ENCODE measurements at regions not wholly inside any gene's neighbourhood (a gene's known extent, or its start where the extent isn't known, plus 50 kb on each side); places are given as distances from the start of the nearest gene placed in this dataset.

- TF ChIP-seq, protein P1, sequence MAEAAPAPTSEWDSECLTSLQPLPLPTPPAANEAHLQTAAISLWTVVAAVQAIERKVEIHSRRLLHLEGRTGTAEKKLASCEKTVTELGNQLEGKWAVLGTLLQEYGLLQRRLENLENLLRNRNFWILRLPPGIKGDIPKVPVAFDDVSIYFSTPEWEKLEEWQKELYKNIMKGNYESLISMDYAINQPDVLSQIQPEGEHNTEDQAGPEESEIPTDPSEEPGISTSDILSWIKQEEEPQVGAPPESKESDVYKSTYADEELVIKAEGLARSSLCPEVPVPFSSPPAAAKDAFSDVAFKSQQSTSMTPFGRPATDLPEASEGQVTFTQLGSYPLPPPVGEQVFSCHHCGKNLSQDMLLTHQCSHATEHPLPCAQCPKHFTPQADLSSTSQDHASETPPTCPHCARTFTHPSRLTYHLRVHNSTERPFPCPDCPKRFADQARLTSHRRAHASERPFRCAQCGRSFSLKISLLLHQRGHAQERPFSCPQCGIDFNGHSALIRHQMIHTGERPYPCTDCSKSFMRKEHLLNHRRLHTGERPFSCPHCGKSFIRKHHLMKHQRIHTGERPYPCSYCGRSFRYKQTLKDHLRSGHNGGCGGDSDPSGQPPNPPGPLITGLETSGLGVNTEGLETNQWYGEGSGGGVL (tag by site-specific recombination; IDR thresholded peaks at IDR 0.05): no peak
- TF ChIP-seq ZNF114 (tag by site-specific recombination; IDR thresholded peaks at IDR 0.05) (no peak), ZBTB20 (tag by site-specific recombination; IDR thresholded peaks at IDR 0.05) (no peak), ZNF366 (tag by site-specific recombination; conservative IDR thresholded peaks at IDR 0.05) (no peak), BCL11A (tag by site-specific recombination; IDR thresholded peaks at IDR 0.05; ENCODE audit: low read depth) (no peak), ZNF623 (tag by site-specific recombination; IDR thresholded peaks at IDR 0.05) (no peak), FEZF1 (tag by site-specific recombination; IDR thresholded peaks at IDR 0.05) (no peak)
Observed at GRCh38 chr2:182482511-182482910, 55.7 kb upstream of the PDE1A start (continued).

DNA sequence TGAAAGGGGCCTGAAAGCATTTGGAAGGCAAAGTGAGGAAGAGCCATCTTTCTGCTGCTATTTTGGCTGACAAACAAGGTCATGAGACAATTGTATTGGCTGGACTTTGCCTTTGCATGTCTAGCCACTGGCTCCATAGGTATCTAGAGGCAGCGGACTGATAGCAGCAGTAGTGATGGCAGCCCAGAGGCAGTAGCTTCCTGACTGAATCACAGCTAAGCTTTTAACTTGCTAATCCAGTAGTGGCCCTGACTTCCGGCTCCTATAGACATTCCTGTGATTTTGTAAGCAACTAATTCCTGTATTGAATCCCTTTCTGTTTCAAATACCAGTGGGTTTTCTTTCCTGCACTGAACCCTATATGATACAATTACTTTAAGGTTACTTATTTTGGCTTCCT lies 69.8 kb upstream of the PDE1A start:
- ChIA-PET POLR2A (no interaction called here), CTCF (no interaction called here)
- H3K4me3 ChIP-seq (ENCODE audit: low read depth, low read length): no peak overlapping the region
- H3K36me3 ChIP-seq (ENCODE audit: control insufficient read depth in 2 of 2, insufficient read depth in 1 of 2, low read length in 2 of 2): no peaks in the 10 kb centered on the region
- no peaks in the 10 kb centered on the region for H3K4me1 ChIP-seq (ENCODE audit: control insufficient read depth, insufficient read depth, low read length)
- TF ChIP-seq GFI1B (tag by site-specific recombination; IDR thresholded peaks at IDR 0.05) (no peak), ZNF37A (tag by site-specific recombination; IDR thresholded peaks at IDR 0.05) (no peak), GLI4 (tag by site-specific recombination; IDR thresholded peaks at IDR 0.05) (no peak), SETDB1 (IDR thresholded peaks at IDR 0.05; ENCODE audit: insufficient read length, low read length) (no peak), ZNF146 (tag by site-specific recombination; IDR thresholded peaks at IDR 0.05) (no peak), ZNF777 (tag by site-specific recombination; IDR thresholded peaks at IDR 0.05; ENCODE audit: borderline replicate concordance) (no peak), ZBTB10 (tag by site-specific recombination; IDR thresholded peaks at IDR 0.05) (no peak), ZNF354C (tag by site-specific recombination; IDR thresholded peaks at IDR 0.05; ENCODE audit: borderline replicate concordance, low read depth) (no peak), ZNF23 (tag by site-specific recombination; IDR thresholded peaks at IDR 0.05; ENCODE audit: borderline replicate concordance) (no peak), ZBTB48 (tag by site-specific recombination; IDR thresholded peaks at IDR 0.05) (no peak), YY2 (tag by site-specific recombination; IDR thresholded peaks at IDR 0.05) (no peak), ZNF48 (tag by site-specific recombination; IDR thresholded peaks at IDR 0.05) (no peak)
- TF ChIP-seq, protein P2, sequence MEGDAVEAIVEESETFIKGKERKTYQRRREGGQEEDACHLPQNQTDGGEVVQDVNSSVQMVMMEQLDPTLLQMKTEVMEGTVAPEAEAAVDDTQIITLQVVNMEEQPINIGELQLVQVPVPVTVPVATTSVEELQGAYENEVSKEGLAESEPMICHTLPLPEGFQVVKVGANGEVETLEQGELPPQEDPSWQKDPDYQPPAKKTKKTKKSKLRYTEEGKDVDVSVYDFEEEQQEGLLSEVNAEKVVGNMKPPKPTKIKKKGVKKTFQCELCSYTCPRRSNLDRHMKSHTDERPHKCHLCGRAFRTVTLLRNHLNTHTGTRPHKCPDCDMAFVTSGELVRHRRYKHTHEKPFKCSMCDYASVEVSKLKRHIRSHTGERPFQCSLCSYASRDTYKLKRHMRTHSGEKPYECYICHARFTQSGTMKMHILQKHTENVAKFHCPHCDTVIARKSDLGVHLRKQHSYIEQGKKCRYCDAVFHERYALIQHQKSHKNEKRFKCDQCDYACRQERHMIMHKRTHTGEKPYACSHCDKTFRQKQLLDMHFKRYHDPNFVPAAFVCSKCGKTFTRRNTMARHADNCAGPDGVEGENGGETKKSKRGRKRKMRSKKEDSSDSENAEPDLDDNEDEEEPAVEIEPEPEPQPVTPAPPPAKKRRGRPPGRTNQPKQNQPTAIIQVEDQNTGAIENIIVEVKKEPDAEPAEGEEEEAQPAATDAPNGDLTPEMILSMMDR (tag by site-specific recombination; IDR thresholded peaks at IDR 0.05): no peak
- TF ChIP-seq, protein P3, sequence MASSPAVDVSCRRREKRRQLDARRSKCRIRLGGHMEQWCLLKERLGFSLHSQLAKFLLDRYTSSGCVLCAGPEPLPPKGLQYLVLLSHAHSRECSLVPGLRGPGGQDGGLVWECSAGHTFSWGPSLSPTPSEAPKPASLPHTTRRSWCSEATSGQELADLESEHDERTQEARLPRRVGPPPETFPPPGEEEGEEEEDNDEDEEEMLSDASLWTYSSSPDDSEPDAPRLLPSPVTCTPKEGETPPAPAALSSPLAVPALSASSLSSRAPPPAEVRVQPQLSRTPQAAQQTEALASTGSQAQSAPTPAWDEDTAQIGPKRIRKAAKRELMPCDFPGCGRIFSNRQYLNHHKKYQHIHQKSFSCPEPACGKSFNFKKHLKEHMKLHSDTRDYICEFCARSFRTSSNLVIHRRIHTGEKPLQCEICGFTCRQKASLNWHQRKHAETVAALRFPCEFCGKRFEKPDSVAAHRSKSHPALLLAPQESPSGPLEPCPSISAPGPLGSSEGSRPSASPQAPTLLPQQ (tag by site-specific recombination; IDR thresholded peaks at IDR 0.05): no peak
- TF ChIP-seq, protein P1 (tag by site-specific recombination; IDR thresholded peaks at IDR 0.05): no peak
- H3K9me3 ChIP-seq (ENCODE audit: control insufficient read depth, insufficient read depth, low read depth, low read length): no peaks in the 10 kb centered on the region
- H3K27ac ChIP-seq (ENCODE audit: extremely low read depth, low read depth, low read length): no peak overlapping the region

Measured in HEK293 (cell line).